COLO829 (cell line): ENCODE measurements at regions not wholly inside any gene's neighbourhood (a gene's known extent, or its start where the extent isn't known, plus 50 kb on each side); places are given as distances from the start of the nearest gene placed in this dataset.
"Not testable (repeated sequence)": the region's sequence is repeated elsewhere in the genome, so short reads cannot be mapped to it uniquely, and the experiment has no call there.

Experiments
- DNase-seq: peaks from one replicate; pipeline ENCODE4 v3.0.0; 2012; ENCODE audit warnings: low spot score

DNA sequence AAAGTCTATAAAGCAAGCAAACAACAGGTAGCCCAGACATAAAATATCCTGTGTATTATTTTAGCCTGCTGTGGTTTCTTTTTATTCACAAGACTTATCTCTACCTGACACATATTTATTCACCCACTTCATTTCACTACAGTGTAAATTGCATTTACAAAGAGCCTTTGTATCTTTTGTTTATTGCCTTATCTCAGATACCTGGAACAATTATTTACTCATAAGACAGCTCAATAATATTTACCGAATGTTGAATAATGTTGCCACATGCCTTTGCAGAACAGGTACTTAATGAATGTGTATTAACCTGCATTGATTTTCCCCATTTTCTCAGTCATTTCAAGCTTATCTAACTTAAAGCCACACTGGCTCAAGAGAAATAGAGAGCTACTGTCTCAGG is 603.6 kb downstream of the FBXO15 start:
- DNase-seq, result no peak

DNA sequence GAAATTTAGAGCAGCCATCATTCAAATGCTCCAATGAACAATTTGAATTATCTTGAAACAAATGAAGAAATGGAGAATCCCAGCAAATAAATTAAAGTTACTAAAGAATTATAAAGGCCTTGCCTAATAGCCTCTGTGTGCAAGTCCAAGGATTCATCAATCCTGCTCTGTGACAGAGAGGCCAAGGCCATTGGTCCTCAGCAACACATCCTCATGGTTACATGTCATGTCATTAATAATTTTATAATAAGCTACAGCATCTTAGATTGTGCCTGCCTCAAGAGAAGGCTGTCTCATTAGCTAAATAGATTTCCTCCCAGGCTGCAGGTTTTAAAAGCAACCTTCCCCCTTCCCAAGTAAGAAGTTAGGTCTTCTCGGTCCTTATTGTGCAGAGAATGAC is 611.6 kb downstream of the FBXO15 start:
- DNase-seq, result no peak

DNA sequence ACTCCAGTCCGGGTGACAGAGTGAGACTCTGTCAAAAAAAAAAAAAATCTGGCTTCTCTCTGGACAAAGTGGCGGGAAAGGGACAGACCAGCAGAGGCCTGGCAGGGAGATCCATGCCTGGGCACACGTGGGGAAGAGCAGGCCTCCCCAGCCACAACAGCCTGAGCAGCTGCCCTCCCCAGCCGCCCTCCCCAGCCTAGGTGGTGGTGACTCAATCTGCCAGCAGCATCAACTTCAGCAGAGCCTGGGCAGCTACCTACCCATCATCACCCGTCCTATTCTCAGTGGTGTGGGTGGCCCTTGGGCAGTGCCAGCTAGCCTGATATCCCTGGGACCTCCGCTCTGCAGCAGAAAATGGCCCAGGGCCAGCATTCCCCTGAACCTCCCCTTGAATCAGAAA is 612.4 kb downstream of the FBXO15 start:
- DNase-seq, result no peak

DNA sequence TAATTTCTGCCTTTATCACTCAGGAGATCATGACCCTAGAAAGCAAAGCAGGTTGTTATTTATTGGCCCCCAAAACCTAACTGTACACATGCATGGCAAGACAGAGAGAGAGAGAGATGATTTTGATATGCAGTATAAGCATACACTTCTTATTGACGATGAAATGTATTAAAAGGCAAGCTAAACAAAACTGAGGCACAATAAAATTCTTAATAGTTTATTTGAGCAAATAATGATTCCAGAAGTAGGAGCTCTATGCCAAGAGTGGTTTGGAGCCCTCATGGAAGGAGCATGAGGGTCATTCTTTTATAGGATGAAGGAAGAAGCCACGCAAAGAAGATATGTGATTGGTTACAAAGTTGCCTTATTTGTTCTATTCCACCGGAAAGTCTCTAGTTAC is 616.0 kb downstream of the FBXO15 start:
- no peak for DNase-seq

DNA sequence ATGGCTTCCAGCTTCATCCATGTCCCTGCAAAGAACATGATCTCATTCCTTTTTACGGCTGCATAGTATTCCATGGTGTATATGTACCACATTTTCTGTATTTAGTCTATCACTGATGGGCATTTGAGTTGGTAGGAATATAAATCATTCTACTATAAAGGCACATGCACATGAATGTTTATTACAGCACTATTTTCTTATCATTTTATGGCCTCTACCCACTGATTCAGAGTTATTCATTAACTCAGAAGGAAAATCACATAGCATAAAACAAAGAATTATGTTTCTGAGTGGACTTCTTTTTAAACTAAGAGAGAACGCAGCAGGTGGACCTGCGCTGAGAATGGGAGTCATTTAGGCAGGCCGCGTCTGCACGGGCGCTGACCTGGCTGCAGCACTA is 619.6 kb downstream of the FBXO15 start:
- no peak for DNase-seq

DNA sequence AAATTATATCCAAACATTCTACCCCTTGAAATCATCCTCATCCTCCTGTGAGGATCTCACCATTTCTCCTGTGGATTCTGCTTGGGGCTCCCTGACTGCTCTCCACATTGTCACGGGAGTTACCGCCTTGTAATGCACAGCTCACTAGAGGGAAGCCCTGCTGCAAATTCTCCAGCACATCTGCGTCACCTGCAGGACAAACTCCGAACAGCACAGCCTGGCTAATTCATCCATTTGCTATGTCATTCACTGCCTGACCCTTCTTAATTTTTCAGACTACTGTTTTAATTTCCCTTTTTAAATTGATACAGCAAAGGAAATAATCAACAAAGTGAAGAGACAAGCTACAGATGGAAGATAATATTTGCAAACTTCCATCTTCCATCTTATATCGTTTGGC is 627.4 kb downstream of the FBXO15 start:
- no peak for DNase-seq

DNA sequence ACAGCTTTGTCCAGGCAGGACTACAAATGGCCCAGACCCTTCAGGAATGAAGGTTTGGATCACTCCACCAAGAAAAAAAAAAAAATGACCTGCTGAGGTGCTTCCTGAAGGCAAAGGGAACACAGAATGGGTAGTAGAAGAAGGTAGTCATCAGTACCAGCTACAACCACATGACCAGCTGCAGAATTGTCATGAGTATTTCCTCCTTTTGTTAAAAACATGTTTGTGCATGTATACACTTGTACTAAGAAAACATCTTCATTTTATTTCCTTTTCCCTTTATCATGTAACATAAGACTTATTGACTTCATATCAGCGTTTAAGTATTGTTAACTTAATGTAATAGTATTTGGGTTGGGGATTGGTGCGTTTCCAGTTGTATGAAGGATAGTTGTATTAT is 631.6 kb downstream of the FBXO15 start:
- DNase-seq, result not testable (repeated sequence)

DNA sequence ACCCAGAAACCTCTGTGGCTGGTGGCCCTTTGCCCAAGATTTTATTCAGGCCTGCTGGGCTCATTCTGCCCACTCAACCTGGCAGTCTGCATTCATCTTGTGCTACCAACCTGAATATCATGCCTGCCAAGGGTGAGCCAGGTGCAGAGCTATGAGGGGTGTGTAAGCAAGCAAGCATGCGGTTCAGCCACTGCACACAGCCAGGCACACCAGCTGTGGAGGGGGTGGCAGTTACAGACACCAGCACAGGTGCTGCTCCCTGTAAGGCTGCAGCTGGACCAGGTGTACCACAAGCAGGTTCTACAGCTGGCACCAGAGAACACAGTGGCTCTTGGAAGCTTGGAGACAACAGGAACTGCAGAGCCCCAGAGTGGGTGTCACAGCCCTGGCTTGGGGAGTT is 633.2 kb downstream of the FBXO15 start:
- DNase-seq, result no peak

DNA sequence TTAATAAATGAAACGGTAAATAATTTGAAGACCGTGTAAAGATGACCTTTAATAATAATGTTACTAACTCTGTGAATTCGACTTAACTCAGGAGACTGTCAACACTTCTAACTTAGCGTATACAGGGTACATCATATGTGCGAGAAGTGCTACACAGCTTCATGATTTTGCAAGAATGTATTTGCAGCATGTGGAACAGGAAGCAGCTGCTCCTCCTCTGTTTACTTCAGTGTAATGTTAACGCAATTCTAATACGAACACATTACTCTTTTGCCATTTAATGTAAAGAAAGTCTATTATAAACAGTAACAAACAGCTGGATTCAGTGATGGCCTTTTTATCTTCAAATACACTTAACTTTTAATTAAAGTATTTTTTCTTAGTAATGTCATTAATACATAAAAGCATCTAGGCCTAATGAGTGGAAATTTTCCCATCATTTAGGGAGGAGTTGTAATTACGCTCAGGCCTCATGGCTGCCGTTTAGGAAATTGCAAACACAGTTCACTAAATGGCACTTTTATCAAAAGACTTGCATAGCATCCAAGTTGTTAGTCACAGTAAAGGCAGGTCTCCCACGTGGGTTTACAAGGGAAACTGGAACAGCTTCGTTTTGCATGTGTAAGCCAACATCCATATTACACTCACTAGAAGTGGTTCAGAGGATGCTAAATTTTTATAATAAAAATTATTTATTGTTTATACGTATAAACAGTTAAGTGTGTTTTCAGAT is 635.7 kb downstream of the FBXO15 start:
- no peak for DNase-seq

DNA sequence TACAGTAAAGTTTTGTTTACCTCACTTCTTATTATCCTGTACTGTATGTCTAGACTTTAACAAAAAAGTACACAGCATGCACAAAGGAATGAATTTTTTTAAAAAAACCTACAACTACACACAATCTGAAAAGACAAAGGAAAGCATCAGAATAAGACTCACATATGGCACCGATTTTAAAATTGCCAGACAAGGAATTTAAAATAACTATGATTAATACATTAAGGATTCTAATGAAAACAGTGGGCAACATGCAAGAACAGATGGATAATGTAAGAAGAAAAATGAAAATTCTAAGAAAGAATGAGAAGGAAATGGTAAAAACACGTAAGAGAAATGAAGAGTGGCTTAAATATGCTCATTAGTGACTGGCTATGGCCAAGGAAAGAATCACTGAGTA is 638.2 kb downstream of the FBXO15 start:
- no peak for DNase-seq

DNA sequence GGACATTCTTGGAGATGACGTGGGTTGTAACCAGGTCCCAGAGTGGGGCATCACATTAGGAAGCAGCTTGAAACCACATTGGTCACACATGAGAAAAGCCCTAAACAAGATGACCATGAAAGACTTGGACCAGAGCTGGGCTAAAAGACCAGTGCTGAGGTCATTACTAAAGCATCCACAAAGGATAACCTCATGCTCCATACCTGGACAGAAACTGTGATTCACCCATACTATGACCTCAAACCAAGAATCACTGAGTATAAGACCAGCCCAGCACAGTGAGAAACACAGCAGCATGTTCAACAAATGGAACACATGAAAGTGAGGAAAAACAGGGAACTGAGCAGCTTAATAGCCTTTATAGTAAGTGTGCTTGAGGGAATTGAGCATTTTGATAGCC is 635.5 kb upstream of the NETO1 start:
- DNase-seq, result no peak

DNA sequence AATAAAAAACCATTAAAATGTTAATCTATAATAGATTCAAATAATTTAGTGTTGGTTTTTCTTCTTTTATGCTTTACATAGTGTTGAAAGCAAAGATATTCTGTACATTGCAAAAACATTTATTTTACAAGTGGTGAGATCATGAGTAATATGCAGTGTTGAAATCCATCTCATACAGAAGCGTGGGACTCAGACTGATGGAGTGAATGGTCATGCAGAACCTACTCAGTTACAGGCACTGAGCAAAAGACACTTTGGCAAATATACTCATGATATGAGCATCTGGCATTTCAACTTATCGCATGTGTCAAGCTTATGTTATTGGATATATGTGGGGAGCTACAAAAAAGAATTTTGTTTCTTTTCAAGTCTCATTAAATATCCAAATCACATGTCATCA is 620.2 kb upstream of the NETO1 start:
- DNase-seq, result no peak

DNA sequence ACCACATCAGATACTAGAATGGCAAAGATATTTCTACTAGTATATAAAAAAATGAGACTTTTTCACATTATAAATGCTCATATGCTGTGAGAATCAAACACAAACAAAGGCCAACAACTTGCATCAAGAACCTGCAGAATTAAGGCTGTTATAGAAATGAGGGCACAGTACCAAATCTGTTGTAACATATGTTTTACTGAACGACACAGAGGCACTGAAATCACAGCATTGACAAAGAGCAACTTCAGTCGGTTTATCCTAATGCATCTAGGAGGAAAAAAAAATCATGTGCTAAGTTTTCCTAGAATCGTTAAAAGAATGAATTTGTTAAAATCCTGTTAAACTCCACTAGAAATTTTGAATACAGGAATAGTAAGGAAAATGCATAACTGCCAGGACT is 617.4 kb upstream of the NETO1 start:
- DNase-seq, result no peak

DNA sequence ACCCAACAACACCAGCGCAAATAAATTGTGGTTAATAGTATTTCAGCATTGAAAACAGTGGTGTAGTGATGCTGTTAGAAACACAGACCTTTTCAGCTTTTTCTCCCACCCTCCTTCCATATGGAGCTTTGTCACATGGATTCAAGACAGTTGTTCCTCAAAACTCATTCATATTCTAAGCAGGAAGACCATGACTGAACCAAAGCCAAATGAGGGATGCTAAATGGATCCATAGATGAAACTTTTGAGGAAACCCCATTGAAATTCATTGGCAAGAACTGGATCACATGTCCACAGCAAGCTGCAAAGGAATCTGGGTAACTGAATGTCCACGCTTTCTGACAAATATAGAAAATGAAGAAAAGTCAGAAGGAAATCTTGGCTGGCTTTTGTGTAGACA is 615.1 kb upstream of the NETO1 start:
- DNase-seq, result no peak

DNA sequence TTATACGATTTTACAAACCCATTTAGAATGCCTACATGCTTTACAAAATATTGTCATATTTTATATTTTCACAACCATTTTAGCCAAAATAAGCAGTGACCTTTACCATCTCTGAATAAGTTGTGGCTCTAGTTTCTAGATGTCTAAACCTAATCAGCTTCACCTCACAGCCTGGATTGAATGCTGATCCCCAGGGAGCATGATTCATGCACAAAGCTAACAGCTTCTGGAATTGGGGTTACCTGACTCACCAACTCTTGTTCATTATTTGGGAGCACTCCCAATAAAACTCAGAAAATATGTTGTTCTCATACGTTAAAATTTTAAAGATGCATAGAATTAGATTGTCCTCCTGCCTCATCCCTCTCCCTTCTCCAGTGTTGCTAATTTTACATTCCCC is 611.7 kb upstream of the NETO1 start:
- DNase-seq, result no peak

DNA sequence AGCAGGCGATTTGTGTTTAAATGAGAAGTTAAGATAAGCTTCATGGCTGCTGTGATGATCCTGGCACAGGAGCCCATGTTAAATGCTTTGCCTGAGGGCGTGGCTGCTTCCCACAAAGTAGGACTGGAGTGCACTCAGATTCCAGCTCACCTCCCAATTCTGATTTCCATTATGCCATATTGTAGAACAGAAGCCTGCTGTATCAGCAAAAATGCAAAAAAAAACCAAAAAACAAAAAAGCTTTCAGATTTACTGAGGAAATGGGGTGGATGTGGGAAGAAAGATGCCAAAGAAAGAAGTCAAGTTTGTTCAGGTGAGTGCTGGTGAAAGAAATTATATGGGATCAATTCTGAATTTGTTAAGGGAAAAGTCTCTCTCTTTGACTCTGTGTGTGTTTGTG is 610.4 kb upstream of the NETO1 start:
- no peak for DNase-seq

DNA sequence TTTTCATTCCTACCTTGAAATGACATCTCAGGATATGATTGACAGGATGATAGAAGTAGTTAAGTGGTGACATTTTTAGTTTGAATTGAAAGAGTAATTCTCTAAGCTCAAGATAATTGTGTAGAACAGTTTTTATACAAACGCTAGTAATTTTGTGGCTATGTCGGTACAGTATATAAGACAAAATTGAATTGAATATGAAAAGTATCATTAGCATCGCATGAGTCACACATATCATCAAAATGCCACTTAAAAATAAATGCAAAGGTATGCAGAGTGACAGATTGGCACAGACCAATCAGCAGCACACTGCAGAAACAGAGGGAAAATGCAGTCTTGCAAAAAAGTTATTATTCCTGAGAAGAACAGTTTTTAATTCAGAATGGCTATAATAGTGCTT is 608.2 kb upstream of the NETO1 start:
- no peak for DNase-seq

DNA sequence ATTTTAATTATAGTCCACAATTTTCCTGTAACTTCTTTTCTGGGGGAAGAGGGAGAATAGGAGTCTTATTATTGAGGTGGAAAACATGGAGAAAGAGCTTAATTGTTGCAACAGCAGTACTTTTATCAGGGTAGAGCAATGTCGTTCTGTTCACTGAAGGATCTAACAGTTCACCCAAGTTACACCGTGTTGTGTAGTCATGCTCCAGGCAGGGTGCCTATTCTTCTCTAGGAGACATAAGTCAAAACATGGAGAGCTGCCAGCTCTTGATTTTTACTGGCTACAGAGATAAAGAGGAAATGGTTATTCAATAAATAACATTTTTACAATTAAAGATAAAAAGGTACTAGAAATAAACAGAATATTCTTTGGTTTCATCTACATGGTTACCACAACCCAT is 594.3 kb upstream of the NETO1 start:
- DNase-seq, result no peak

DNA sequence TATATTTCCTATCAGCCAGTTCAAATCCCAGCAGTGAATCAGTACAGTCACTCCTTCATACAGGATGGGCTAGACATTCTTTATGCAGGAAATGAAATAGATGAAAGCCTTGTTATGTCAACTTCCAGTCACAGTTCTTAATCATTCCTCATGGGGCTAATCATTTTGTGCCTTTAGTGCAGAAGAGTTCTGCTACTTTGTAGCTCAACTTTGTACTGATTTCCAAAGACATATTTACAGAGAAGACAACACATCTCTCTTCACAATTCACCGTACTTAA is 593.9 kb upstream of the NETO1 start:
- no peak for DNase-seq

DNA sequence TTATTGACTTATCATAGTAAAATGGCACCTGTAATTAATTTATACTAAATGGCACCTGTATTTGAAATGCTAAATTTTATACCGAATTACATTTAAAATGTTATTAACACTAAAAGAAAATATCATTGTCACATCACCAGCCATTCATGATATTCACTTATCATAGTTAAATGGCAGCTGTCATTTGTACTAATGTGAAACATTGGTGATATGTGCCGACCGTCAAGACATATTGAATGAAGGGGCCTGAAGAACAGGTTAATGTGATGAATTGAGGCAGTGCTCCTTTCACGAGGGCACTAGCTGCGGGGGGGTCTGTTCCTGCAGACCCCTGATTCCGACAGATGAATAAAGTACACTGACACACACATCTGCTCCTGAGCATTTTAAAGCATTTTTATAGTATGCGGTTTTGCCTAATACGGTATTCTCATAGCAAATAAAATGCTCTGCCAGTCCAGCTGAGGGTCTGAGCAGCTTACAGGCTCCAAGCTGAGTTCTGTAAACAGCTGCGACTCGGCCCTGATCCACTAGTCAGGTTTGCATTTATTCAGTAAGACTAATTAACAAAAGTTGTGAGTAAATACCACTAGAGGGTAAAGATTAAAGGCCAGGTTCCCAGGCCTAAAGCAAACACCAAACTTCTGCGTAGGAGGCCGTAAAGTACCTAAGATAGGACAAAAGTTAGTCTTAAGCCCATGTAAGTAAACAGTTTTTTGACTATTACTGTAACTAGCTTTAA is 593.4 kb upstream of the NETO1 start:
- no peak for DNase-seq

DNA sequence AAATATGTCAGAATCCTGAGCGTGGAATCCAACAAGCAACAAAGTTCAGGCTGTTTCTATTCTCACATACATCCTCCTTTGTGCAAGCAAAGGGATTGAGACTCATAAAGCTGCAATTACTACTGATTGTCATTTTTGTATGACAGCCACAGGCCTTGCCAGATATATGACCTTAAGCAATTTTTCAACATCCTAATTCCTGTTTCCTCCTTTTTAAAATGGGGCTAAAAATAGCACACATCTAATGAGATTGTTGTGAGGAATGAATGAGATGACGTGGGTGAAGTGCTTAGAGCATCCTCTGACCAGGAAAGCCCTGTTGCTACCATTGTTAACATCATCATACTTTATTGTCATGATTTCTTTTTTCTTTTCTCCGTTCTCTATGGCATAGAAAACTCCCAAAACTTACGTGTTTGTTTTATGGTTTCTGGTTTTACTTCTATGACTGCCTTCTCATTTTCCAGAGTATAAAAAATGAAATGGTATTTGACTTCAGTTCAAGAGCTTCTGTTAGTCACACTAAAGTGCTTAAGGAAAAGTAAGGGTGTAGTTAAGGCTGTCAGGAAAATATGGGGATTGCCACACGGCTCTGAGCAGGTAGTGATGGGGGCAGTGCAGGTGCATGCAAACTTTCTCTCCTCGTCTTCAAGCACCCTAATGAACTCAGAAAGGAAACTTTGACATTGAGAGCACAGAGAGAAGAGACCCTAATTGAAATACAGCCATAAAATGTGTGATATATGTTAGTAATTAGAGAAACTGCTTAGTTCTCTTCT is 590.6 kb upstream of the NETO1 start:
- DNase-seq, result no peak

DNA sequence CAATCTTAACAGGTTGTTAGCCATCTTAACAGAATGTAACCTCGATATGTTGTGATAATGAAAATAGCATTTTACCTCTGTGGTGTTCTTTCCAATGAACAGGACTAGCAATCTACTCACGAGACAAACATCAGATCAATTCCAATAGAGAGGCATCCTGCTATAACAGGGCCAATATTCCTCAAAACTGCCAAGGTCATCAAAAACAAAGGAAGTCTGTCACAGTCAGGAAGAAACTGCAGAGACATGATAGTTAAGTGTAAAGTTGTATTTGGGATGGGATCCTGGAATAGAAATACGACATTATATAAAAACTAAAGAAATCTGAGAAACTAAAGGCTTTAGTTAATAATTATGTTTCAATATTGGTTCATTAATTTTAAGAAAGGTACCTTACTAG is 588.9 kb upstream of the NETO1 start:
- no peak for DNase-seq

DNA sequence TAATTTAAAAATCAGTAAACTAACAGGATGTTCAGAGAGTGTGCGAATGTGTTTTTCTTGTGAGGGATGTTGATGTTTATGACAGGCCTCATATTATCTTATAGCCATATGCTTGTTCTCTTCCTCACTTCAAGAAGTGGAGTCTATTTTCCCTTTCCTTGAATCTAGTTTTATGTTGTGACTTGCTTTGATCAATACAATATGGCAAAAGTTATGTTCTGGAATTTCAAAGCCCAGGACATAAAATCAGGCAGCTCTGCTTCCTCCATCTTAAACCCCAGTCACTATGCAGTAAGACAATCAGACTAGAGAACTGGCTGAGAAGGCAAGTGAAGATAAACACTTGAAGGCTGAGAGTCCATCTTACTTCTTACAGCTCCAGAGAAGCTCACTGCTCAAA is 585.1 kb upstream of the NETO1 start:
- no peak for DNase-seq

DNA sequence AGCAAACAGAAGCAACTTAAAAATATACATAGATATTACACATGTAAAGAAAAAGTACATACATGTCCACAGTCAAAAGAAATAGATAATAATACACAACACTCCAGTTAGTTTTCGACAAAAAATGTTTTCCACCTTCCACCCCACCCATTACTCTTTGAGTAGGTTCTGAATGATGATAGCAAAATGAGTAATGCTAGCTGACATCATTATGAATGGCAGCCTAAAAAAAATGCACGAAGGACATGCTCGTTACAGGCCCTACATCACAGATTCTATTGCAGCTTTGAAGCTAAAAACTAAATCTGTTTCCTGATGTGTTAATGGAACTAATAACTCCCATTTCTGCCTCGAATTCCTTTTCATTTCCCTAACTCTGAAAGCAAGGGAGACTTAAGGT is 578.7 kb upstream of the NETO1 start:
- no peak for DNase-seq
